ENCODE measurements at regions not wholly inside any gene's neighbourhood (a gene's known extent, or its start where the extent isn't known, plus 50 kb on each side); places are given as distances from the start of the nearest gene placed in this dataset.
"Not testable (repeated sequence)": the region's sequence is repeated elsewhere in the genome, so short reads cannot be mapped to it uniquely, and the experiment has no call there.

GRCh38 chr21:17295997-17296396 is 216.8 kb upstream of the CXADR start:
- Histone ChIP-seq H3K27ac (no peak overlapping the region), H3K9ac (no peak overlapping the region), H3K27me3 (no peaks in the 10 kb centered on the region), H3K4me2 (no peak overlapping the region), H3K9me3 (replicated peaks in 1 of 11) (peaks cover 37 to 55% (median 40%) of the 10 kb centered on the region in 11 experiments), H4K20me1 (no peaks in the 10 kb centered on the region), H3K36me3 (no peaks in the 10 kb centered on the region), H3K4me3 (no peak overlapping the region), H3K4me1 (no peaks in the 10 kb centered on the region)
- no peak for TF ChIP-seq Cebpa-rat (IDR thresholded peaks at IDR 0.05)

GRCh38 chr21:17299576-17299975 is 213.3 kb upstream of the CXADR start:
- not testable (repeated sequence) for H3K36me3 ChIP-seq, H3K27me3 ChIP-seq, H3K4me1 ChIP-seq, H3K9ac ChIP-seq, H3K27ac ChIP-seq, H4K20me1 ChIP-seq, H3K4me3 ChIP-seq, H3K4me2 ChIP-seq
- peaks cover 24 to 36% (median 28%) of the 10 kb centered on the region in 11 experiments for H3K9me3 ChIP-seq (replicated peaks in 1 of 11)

GRCh38 chr21:17327715-17328114 is 185.1 kb upstream of the CXADR start:
- H3K9me3 ChIP-seq (replicated peaks in 1 of 11); H3K4me3 ChIP-seq; H3K9ac ChIP-seq; H4K20me1 ChIP-seq; H3K4me1 ChIP-seq; H3K27ac ChIP-seq; H3K36me3 ChIP-seq; H3K4me2 ChIP-seq; H3K27me3 ChIP-seq: not testable (repeated sequence)

- H3K27me3 ChIP-seq = no peaks in the 10 kb centered on the region
- no peak overlapping the region for H3K9ac ChIP-seq
- H3K4me2 ChIP-seq = no peak overlapping the region
- no peaks in the 10 kb centered on the region for H4K20me1 ChIP-seq
- H3K27ac ChIP-seq = no peak overlapping the region
- no peaks in the 10 kb centered on the region for H3K4me1 ChIP-seq
- no peaks in the 10 kb centered on the region for H3K36me3 ChIP-seq
- no peaks in the 10 kb centered on the region for H3K9me3 ChIP-seq (replicated peaks in 1 of 11)
- no peak overlapping the region for H3K4me3 ChIP-seq
- TF ChIP-seq Cebpa-rat (IDR thresholded peaks at IDR 0.05) = no peak
Measured at GRCh38 chr21:17334484-17334883, 178.4 kb upstream of the CXADR start.

- Histone ChIP-seq H3K36me3 (no peaks in the 10 kb centered on the region), H4K20me1 (no peaks in the 10 kb centered on the region; a peak in 1 of 22 replicates)
Measured at GRCh38 chr21:17340081-17340480, 172.8 kb upstream of the CXADR start.

GRCh38 chr21:17343055-17343454 is 169.8 kb upstream of the CXADR start:
- H3K4me1 ChIP-seq = no peaks in the 10 kb centered on the region
- no peak overlapping the region for H3K4me3 ChIP-seq
- no peak overlapping the region for H3K27ac ChIP-seq
- no peak overlapping the region for H3K9ac ChIP-seq
- H3K36me3 ChIP-seq = no peaks in the 10 kb centered on the region
- no peak overlapping the region for H3K4me2 ChIP-seq
- H3K27me3 ChIP-seq = no peaks in the 10 kb centered on the region
- peaks cover 0 to 12% (median 0%) of the 10 kb centered on the region in 11 experiments; a peak in 1 of 22 replicates for H3K9me3 ChIP-seq (replicated peaks in 1 of 11)
- no peak for TF ChIP-seq Cebpa-rat (IDR thresholded peaks at IDR 0.05)
- no peaks in the 10 kb centered on the region; a peak in 1 of 22 replicates for H4K20me1 ChIP-seq

More at GRCh38 chr21:17340081-17340480, 172.8 kb upstream of the CXADR start:
- H3K9me3 ChIP-seq (replicated peaks in 1 of 11) = peaks cover 0 to 12% (median 0%) of the 10 kb centered on the region in 11 experiments; a peak in 1 of 22 replicates
- no peak overlapping the region for H3K4me3 ChIP-seq
- no peak for TF ChIP-seq Cebpa-rat (IDR thresholded peaks at IDR 0.05)
- no peak overlapping the region for H3K9ac ChIP-seq
- no peaks in the 10 kb centered on the region for H3K4me1 ChIP-seq
- H3K27me3 ChIP-seq = no peaks in the 10 kb centered on the region
- H3K27ac ChIP-seq = no peak overlapping the region
- H3K4me2 ChIP-seq = no peak overlapping the region

- Histone ChIP-seq H3K9ac (no peak overlapping the region), H3K27me3 (no peaks in the 10 kb centered on the region), H3K27ac (no peak overlapping the region), H4K20me1 (no peaks in the 10 kb centered on the region; a peak in 1 of 22 replicates), H3K9me3 (replicated peaks in 1 of 11) (peaks cover 0 to 7% (median 0%) of the 10 kb centered on the region in 11 experiments; a peak in 2 of 22 replicates), H3K4me1 (peaks cover 0 to 10% (median 8%) of the 10 kb centered on the region in 10 experiments; a peak in 10 of 20 replicates), H3K36me3 (no peaks in the 10 kb centered on the region), H3K4me3 (no peak overlapping the region), H3K4me2 (no peak overlapping the region)
- no peak for TF ChIP-seq Cebpa-rat (IDR thresholded peaks at IDR 0.05)
Measured at GRCh38 chr21:17348357-17348756, 164.5 kb upstream of the CXADR start.

- H3K4me3 ChIP-seq = no peak overlapping the region
- no peaks in the 10 kb centered on the region for H3K27me3 ChIP-seq
- H3K36me3 ChIP-seq = no peaks in the 10 kb centered on the region
- no peak overlapping the region for H3K4me2 ChIP-seq
- H3K9ac ChIP-seq = no peak overlapping the region
- H3K9me3 ChIP-seq (replicated peaks in 1 of 11) = peaks cover 0 to 7% (median 0%) of the 10 kb centered on the region in 11 experiments; a peak in 2 of 22 replicates
- no peak for TF ChIP-seq Cebpa-rat (IDR thresholded peaks at IDR 0.05)
- no peaks in the 10 kb centered on the region for H4K20me1 ChIP-seq
- H3K27ac ChIP-seq = no peak overlapping the region
- H3K4me1 ChIP-seq = peaks cover 0 to 12% (median 8%) of the 10 kb centered on the region in 10 experiments; a peak in 10 of 20 replicates
Measured at GRCh38 chr21:17348849-17349248, 164.0 kb upstream of the CXADR start.

- Histone ChIP-seq H3K4me2 (no peak overlapping the region), H3K36me3 (no peaks in the 10 kb centered on the region), H4K20me1 (no peaks in the 10 kb centered on the region), H3K27me3 (no peaks in the 10 kb centered on the region), H3K9me3 (replicated peaks in 1 of 11) (peaks cover 0 to 6% (median 0%) of the 10 kb centered on the region in 11 experiments; a peak in 4 of 22 replicates), H3K4me3 (no peak overlapping the region), H3K9ac (no peak overlapping the region), H3K27ac (no peak overlapping the region), H3K4me1 (peaks cover 0 to 12% (median 8%) of the 10 kb centered on the region in 10 experiments; a peak in 10 of 20 replicates)
- TF ChIP-seq Cebpa-rat (IDR thresholded peaks at IDR 0.05) = no peak
Measured at GRCh38 chr21:17351766-17352165, 161.1 kb upstream of the CXADR start.

GRCh38 chr21:17352996-17353655 is 159.7 kb upstream of the CXADR start:
- H3K9ac ChIP-seq = no peak overlapping the region
- H3K4me2 ChIP-seq = peak overlapping the region in 8 of 11 experiments; percentile 34 to 64 (median 53); a peak in 12 of 22 replicates

More at GRCh38 chr21:17352996-17353655, 159.7 kb upstream of the CXADR start:
- TF ChIP-seq Cebpa-rat (IDR thresholded peaks at IDR 0.05) = no peak
- Histone ChIP-seq H3K4me1 (peaks cover 0 to 12% (median 8%) of the 10 kb centered on the region in 10 experiments; a peak in 10 of 20 replicates), H3K27ac (no peak overlapping the region), H3K4me3 (no peak overlapping the region), H4K20me1 (no peaks in the 10 kb centered on the region), H3K9me3 (replicated peaks in 1 of 11) (peaks cover 0 to 6% (median 0%) of the 10 kb centered on the region in 11 experiments; a peak in 5 of 22 replicates), H3K27me3 (no peaks in the 10 kb centered on the region), H3K36me3 (no peaks in the 10 kb centered on the region)
